GM18868 (cell line): ENCODE measurements at regions not wholly inside any gene's neighbourhood (a gene's known extent, or its start where the extent isn't known, plus 50 kb on each side); places are given as distances from the start of the nearest gene placed in this dataset.
"Not testable (repeated sequence)": the region's sequence is repeated elsewhere in the genome, so short reads cannot be mapped to it uniquely, and the experiment has no call there.

Source experiments
- ATAC-seq: cut with Tn5 transposase; IDR thresholded peaks from one replicate; pipeline ENCODE4 v1.9.1; 2021; ENCODE audit warnings: mild to moderate bottlenecking, moderate library complexity; ENCODE audit not compliant: unreplicated experiment

- no peak for ATAC-seq
Measured at GRCh38 chr20:20797521-20798310, 85.3 kb upstream of the RALGAPA2 start.

- no peak for ATAC-seq
Measured at GRCh38 chr20:20796766-20797440, 84.5 kb upstream of the RALGAPA2 start.

GRCh38 chr20:20795721-20796120 lies 83.3 kb upstream of the RALGAPA2 start:
- no peak for ATAC-seq

- no peak for ATAC-seq
Measured at GRCh38 chr20:20795119-20795518, 82.7 kb upstream of the RALGAPA2 start.

- no peak for ATAC-seq
Measured at GRCh38 chr20:20793591-20793990, 81.1 kb upstream of the RALGAPA2 start.

GRCh38 chr20:20791664-20792568 lies 79.5 kb upstream of the RALGAPA2 start:
- no peak for ATAC-seq

- ATAC-seq = no peak
Measured at GRCh38 chr20:20788308-20788707, 75.9 kb upstream of the RALGAPA2 start.

- ATAC-seq = no peak
Measured at GRCh38 chr20:20786428-20786827, 74.0 kb upstream of the RALGAPA2 start.

- no peak for ATAC-seq
Measured at GRCh38 chr20:20785226-20785625, 72.8 kb upstream of the RALGAPA2 start.

GRCh38 chr20:20784450-20784849 lies 72.0 kb upstream of the RALGAPA2 start:
- not testable (repeated sequence) for ATAC-seq

- no peak for ATAC-seq
Measured at GRCh38 chr20:20783450-20783849, 71.0 kb upstream of the RALGAPA2 start.

GRCh38 chr20:20782755-20783154 lies 70.3 kb upstream of the RALGAPA2 start:
- ATAC-seq = no peak

- ATAC-seq = no peak
Measured at GRCh38 chr20:20782231-20782630, 69.8 kb upstream of the RALGAPA2 start.

- ATAC-seq = no peak
Measured at GRCh38 chr20:20781029-20781428, 68.6 kb upstream of the RALGAPA2 start.

- ATAC-seq = peak; percentile 92
Measured at GRCh38 chr20:20780127-20780824, 67.8 kb upstream of the RALGAPA2 start.

GRCh38 chr20:20778676-20779075 lies 66.2 kb upstream of the RALGAPA2 start:
- ATAC-seq = no peak

- no peak for ATAC-seq
Measured at GRCh38 chr20:20772497-20773085, 60.1 kb upstream of the RALGAPA2 start.

GRCh38 chr20:20768202-20768815 lies 55.9 kb upstream of the RALGAPA2 start:
- ATAC-seq = no peak

GRCh38 chr20:20765696-20766365 lies 53.4 kb upstream of the RALGAPA2 start:
- no peak for ATAC-seq
